GM13977 (cell line): ENCODE measurements at regions not wholly inside any gene's neighbourhood (a gene's known extent, or its start where the extent isn't known, plus 50 kb on each side); places are given as distances from the start of the nearest gene placed in this dataset.
A peak's percentile ranks its signal among the peaks of the same experiment; 100 is the strongest.

Source experiments
- DNase-seq: peaks from one replicate; pipeline ENCODE4 v3.0.0; 2012; ENCODE audit warnings: low spot score
- CTCF ChIP-seq: IDR thresholded peaks from 2 replicates; pipeline ENCODE4 v1.5.1; 2012; ENCODE audit warnings: mild to moderate bottlenecking, control low read depth; ENCODE audit not compliant: insufficient read depth; ENCODE audit errors: extremely low read depth, missing control alignments
- in situ Hi-C: fragments of 300-500 bp; cut with MboI; formaldehyde crosslinking; loops from one replicate; pipeline ENCODE4 v1.12.0; 2022; ENCODE audit warnings: low sequenced_read_pairs, low pct_unique_long_range_greater_than_20kb, mixed read lengths, inconsistent platforms; ENCODE audit not compliant: unreplicated experiment

GRCh38 chr1:58257003-58257402 lies 289.5 kb downstream of the OMA1 start:
- no peak for DNase-seq
- in situ Hi-C loops = no loop called here
- TF ChIP-seq CTCF = no peak

DNA sequence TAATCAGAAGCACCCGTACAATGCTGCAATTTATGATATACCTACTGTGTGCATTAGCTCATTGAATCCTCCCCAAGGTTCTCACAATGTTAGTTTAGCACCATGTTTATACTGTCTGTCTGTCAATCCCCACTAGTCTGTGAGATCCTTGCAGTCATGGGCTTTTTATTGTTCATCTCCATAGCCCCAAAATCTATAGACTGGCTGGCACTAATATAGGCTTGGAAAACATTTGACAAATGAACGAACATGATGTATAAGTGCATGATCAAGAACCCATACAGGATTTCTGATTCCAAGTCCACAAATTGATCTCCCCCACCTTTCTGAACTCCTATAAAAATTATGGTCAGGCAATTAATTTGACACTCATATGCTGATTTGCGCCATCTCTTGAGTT lies 290.0 kb downstream of the OMA1 start:
- TF ChIP-seq CTCF = no peak
- in situ Hi-C loops = no loop called here
- no peak for DNase-seq

DNA sequence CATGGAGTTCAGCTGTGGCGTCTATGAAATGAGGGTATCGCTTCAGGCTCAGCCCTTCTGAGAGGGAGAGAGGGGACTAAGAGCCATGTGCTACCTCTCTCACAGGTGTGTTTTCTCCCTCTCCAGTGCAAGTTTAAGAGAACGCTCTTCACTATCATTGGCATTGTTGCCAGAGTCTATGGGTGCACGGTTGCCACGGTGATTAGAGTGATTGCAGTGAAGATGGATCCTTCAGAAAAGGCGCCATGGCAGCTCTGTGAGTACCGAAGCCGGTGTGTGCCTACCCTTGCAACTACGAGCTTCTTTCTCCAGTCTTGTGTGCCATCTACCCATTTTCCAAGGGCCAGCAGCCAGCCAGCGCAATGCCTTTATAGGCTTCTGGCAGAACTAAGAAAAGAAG lies 290.5 kb downstream of the OMA1 start:
- in situ Hi-C loops = no loop called here
- DNase-seq = no peak
- TF ChIP-seq CTCF = no peak

GRCh38 chr1:58255192-58255591 lies 291.3 kb downstream of the OMA1 start:
- TF ChIP-seq CTCF = no peak
- in situ Hi-C loops = no loop called here
- DNase-seq = no peak

- TF ChIP-seq CTCF = peak; percentile 26
- peak; percentile 28 for DNase-seq
Observed at GRCh38 chr1:58251430-58252073, 295.0 kb downstream of the OMA1 start.

DNA sequence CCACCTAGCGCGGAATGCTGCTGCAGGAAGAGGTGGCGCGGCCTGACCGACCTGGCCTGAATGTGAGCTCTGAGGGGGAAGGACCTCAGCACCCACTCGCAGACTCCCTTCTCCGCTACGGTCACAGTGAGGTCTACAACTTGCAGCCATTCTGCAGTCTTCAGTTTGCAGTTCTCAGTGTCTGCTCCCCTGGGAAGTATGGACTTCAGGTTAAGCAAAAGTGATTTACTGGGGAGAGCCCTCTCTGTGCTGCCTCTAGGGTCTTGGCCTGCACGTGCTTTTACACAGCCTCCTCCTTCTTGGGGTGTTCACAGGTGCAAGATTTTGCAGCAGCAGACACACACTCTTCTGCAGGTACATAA lies 296.0 kb downstream of the OMA1 start:
- in situ Hi-C loops = no loop called here
- TF ChIP-seq CTCF = no peak

More at GRCh38 chr1:58251430-58252073, 295.0 kb downstream of the OMA1 start:
- in situ Hi-C loops = no loop called here

More for the DNA sequence above, 296.0 kb downstream of the OMA1 start:
- no peak for DNase-seq
